OCI-LY1 (cell line): ENCODE measurements at regions not wholly inside any gene's neighbourhood (a gene's known extent, or its start where the extent isn't known, plus 50 kb on each side); places are given as distances from the start of the nearest gene placed in this dataset.

Experiments used
- CTCF ChIP-seq: fragments of 200-600 bp; sonication (generic), shearing (Covaris generic); IDR thresholded peaks from 2 replicates; pipeline ENCODE4 v1.5.1; 2017; ENCODE audit warnings: mild to moderate bottlenecking, antibody characterized with exemption, low read length, moderate library complexity, mixed read lengths
- EZH2 ChIP-seq: fragments of 200-600 bp; sonication (generic), shearing (Covaris generic); IDR thresholded peaks from 2 replicates; pipeline ENCODE4 v1.8.0; 2017; ENCODE audit warnings: borderline replicate concordance, mixed run types, mild to moderate bottlenecking, antibody characterized with exemption, low read length, moderate library complexity, mixed read lengths

GRCh38 chr14:65187421-65188049, 85.2 kb upstream of the MAX start:
- TF ChIP-seq CTCF (no peak), EZH2 (no peak)
